IMR-90 (cell line): ENCODE measurements at regions not wholly inside any gene's neighbourhood (a gene's known extent, or its start where the extent isn't known, plus 50 kb on each side); places are given as distances from the start of the nearest gene placed in this dataset.

Experiments
- CEBPB ChIP-seq: IDR thresholded peaks from 2 replicates; pipeline ENCODE4 v1.6.1; 2012; ENCODE audit warnings: low read depth, low read length, improper control_type of control experiment
- CHD1 ChIP-seq: IDR thresholded peaks from 2 replicates; pipeline ENCODE4 v1.6.1; 2012; ENCODE audit warnings: low read depth, low read length, improper control_type of control experiment
- CTCF ChIP-seq: conservative IDR thresholded peaks from 2 replicates; pipeline ENCODE4 v1.5.1; 2012; ENCODE audit warnings: mild to moderate bottlenecking, low read depth, low read length, improper control_type of control experiment
- ELK1 ChIP-seq: fragments of 150-350 bp; IDR thresholded peaks from 2 replicates; pipeline ENCODE4 v1.6.1; 2016; ENCODE audit warnings: low read depth, mild to moderate bottlenecking, low read length, moderate library complexity, borderline replicate concordance
- MAFK ChIP-seq: IDR thresholded peaks from 2 replicates; pipeline ENCODE4 v1.6.1; 2012; ENCODE audit warnings: low read depth, low read length, improper control_type of control experiment
- MAZ ChIP-seq: IDR thresholded peaks from 2 replicates; pipeline ENCODE4 v1.6.1; 2012; ENCODE audit warnings: low read depth, mild to moderate bottlenecking, low read length, improper control_type of control experiment, moderate library complexity, borderline replicate concordance
- MXI1 ChIP-seq: IDR thresholded peaks from 2 replicates; pipeline ENCODE4 v1.6.1; 2012; ENCODE audit warnings: low read depth, mild to moderate bottlenecking, low read length, moderate library complexity, borderline replicate concordance
- NFE2L2 ChIP-seq: fragments of 150-350 bp; IDR thresholded peaks from 2 replicates; pipeline ENCODE4 v1.6.1; 2016; ENCODE audit warnings: low read depth, mild to moderate bottlenecking, low read length
- POLR2A ChIP-seq: IDR thresholded peaks from 2 replicates; pipeline ENCODE4 v1.6.1; 2012; ENCODE audit warnings: mild to moderate bottlenecking, low read depth, low read length
- RAD21 ChIP-seq: IDR thresholded peaks from 2 replicates; pipeline ENCODE4 v1.6.1; 2012; ENCODE audit warnings: low read length, improper control_type of control experiment
- RCOR1 ChIP-seq: IDR thresholded peaks from 2 replicates; pipeline ENCODE4 v1.6.1; 2012; ENCODE audit warnings: mild to moderate bottlenecking, low read length, improper control_type of control experiment; ENCODE audit not compliant: insufficient replicate concordance
- RFX5 ChIP-seq: IDR thresholded peaks from 2 replicates; pipeline ENCODE4 v1.8.0; 2012; ENCODE audit warnings: low read depth, mild to moderate bottlenecking, low read length, moderate library complexity
- TF ChIP-seq, protein P1 (sequence below): fragments of 150-350 bp; IDR thresholded peaks from 2 replicates; pipeline ENCODE4 v1.6.1; 2017; ENCODE audit warnings: mild to moderate bottlenecking, antibody characterized with exemption, low read length, low read depth

DNA sequence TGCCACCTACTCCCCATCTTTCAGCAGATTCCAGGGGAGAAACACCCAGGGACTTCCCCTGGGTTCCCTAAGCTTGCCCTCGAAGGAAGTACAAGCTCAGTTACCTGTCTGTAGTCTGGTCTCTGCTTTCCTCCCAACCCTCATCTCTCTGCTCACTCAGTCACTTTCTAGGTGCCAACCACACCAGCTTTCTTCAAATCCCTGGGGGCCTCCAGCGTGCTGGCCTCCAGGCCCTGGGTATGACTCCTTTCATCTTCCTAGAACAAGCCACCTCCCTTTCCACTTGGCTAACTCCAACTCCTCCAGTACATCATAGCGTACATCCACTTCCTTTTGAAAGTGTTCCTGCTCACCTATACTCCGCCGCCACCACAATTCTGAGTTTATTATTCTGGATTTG is 222.6 kb downstream of the SNX18 start:
- TF ChIP-seq POLR2A, result no peak
- TF ChIP-seq MXI1, result no peak
- TF ChIP-seq CTCF, result no peak
- no peak for TF ChIP-seq RFX5
- TF ChIP-seq ELK1, result no peak
- no peak for TF ChIP-seq MAZ
- TF ChIP-seq CEBPB, result no peak
- TF ChIP-seq RAD21, result no peak
- TF ChIP-seq, protein P1, sequence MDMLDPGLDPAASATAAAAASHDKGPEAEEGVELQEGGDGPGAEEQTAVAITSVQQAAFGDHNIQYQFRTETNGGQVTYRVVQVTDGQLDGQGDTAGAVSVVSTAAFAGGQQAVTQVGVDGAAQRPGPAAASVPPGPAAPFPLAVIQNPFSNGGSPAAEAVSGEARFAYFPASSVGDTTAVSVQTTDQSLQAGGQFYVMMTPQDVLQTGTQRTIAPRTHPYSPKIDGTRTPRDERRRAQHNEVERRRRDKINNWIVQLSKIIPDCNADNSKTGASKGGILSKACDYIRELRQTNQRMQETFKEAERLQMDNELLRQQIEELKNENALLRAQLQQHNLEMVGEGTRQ, result no peak
- TF ChIP-seq CHD1, result no peak
- no peak for TF ChIP-seq NFE2L2
- no peak for TF ChIP-seq RCOR1
- no peak for TF ChIP-seq MAFK
